LNCAP (cell line): ENCODE measurements at regions not wholly inside any gene's neighbourhood (a gene's known extent, or its start where the extent isn't known, plus 50 kb on each side); places are given as distances from the start of the nearest gene placed in this dataset.

Experiments
- TF ChIP-seq, protein P1 (sequence below): fragments of 450-650 bp; IDR thresholded peaks from 2 replicates; pipeline ENCODE4 v1.5.1; 2017; ENCODE audit warnings: mild to moderate bottlenecking

GRCh38 chr10:14453593-14453992, 122.9 kb upstream of the FRMD4A start:
- TF ChIP-seq, protein P1, sequence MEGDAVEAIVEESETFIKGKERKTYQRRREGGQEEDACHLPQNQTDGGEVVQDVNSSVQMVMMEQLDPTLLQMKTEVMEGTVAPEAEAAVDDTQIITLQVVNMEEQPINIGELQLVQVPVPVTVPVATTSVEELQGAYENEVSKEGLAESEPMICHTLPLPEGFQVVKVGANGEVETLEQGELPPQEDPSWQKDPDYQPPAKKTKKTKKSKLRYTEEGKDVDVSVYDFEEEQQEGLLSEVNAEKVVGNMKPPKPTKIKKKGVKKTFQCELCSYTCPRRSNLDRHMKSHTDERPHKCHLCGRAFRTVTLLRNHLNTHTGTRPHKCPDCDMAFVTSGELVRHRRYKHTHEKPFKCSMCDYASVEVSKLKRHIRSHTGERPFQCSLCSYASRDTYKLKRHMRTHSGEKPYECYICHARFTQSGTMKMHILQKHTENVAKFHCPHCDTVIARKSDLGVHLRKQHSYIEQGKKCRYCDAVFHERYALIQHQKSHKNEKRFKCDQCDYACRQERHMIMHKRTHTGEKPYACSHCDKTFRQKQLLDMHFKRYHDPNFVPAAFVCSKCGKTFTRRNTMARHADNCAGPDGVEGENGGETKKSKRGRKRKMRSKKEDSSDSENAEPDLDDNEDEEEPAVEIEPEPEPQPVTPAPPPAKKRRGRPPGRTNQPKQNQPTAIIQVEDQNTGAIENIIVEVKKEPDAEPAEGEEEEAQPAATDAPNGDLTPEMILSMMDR: no peak

DNA sequence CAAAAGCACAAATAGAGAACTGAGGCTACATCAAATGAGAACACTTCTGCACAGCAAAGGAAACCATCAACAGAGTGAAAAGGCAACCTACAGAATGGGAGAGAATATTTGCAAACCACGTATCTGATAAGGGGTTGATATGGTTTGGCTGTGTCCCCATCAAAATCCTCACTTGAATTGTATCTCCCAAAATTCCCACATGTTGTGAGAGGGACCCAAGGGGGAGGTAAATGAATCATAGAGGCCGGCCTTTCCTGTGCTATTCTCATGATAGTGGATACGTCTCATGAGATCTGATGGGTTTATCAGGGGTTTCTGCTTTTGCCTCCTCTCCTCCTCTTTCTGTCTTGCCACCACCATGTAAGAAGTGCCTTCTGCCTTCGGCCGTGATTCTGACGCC, 120.6 kb upstream of the FRMD4A start:
- TF ChIP-seq, protein P1: no peak

- TF ChIP-seq, protein P1: no peak
Measured at GRCh38 chr10:14450041-14450491, 119.3 kb upstream of the FRMD4A start.

GRCh38 chr10:14449293-14449815, 118.6 kb upstream of the FRMD4A start:
- TF ChIP-seq, protein P1: no peak

DNA sequence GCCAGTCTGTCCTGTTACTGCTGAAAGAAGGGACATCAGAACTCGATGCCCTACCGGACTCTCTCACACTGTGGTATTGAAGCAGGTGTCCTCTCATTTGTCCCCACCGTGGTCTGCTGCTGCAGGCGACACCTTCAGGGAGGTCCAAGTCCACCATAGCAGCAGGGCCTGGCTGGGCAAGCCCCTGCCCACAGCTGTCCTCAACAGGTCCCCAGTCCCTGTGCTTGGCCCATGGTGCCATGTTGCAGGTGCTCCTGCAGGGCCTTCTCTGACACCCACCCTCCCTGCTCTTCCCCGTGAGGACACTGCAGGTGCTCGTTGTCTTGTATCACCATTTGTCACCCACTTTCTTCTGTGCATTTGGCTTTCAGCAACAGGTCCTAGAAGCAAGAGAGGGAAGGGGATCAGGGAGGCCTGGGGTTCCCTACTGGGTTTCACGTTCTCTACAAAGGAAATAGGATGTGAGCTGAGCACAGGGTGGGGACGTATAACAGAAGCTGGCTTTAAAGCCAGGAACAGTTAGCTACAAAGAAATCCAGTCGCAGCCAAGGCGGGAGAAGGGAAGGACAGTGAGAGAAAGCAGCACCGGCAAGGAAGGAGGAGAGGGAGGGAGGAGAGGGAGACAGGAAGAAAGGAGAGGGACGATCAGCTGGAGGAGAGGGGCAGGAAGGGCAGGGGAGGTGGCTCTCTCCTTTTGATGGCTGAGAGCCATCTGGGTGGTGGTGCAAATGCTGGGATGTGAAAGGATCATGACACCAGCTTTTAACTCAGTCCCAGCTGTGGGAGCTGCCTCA, 117.7 kb upstream of the FRMD4A start:
- TF ChIP-seq, protein P1: no peak

DNA sequence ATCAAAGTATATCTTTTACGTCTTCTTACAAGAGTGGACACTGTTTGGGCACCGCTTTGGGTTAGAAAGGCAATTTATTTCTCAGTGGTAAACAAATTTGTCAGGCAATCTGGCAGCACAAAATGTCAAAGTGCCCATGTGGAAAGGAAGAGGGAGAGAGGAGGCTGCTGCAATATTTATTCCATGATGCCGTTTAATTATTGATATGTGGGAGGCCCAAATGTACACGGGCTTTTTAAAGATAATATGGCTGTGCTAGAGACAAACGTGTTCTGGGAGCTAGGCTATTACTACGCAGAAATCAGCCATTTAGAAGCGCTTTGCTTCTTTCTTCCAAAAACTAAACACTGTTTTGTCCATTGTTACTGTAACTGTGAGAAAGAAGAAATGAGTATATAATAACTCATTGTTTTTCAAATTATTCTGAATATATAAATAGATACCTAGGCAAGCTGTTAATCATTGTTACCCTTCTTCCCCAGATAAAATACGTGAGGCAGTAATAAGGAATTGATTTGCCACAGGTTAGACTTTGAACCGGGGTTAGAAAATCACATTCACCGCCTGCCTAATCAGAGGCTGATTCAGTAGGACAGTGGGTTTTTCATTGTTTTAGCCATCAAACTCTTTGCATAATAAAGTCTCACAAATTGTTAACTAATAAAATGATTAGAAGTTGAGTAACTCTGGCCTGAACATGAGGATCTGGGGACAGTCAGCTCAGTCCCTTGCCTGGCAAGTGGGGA, 116.5 kb upstream of the FRMD4A start:
- TF ChIP-seq, protein P1: no peak

GRCh38 chr10:14439451-14440259, 108.9 kb upstream of the FRMD4A start:
- TF ChIP-seq, protein P1: no peak
